ENCODE measurements at regions not wholly inside any gene's neighbourhood (a gene's known extent, or its start where the extent isn't known, plus 50 kb on each side); places are given as distances from the start of the nearest gene placed in this dataset.

- H3K36me3 Mint-ChIP-seq (ENCODE audit: low read depth, unreplicated experiment), result no peaks in the 10 kb centered on the region
- H3K27me3 ChIP-seq (ENCODE audit: insufficient read depth, low read length), result no peaks in the 10 kb centered on the region
- peak overlapping the region; percentile 62 for H3K9ac ChIP-seq (ENCODE audit: low read length)
- no peaks in the 10 kb centered on the region for H3K36me3 ChIP-seq (ENCODE audit: insufficient read depth, low read length)
- peak overlapping the region; percentile 90 for H3K27ac Mint-ChIP-seq (ENCODE audit: unreplicated experiment)
- DNase-seq (ENCODE audit: low read depth), result peak; percentile 23
- H4K20me1 ChIP-seq (ENCODE audit: insufficient read depth, low read length), result no peaks in the 10 kb centered on the region
- H3K4me1 ChIP-seq (ENCODE audit: insufficient read depth, low read length), result peaks cover 8% of the 10 kb centered on the region
- H3K9me3 ChIP-seq (ENCODE audit: insufficient read depth, low read depth, low read length), result no peaks in the 10 kb centered on the region
- H3K4me3 Mint-ChIP-seq (ENCODE audit: unreplicated experiment), result no peak overlapping the region
- TF ChIP-seq, protein P1, sequence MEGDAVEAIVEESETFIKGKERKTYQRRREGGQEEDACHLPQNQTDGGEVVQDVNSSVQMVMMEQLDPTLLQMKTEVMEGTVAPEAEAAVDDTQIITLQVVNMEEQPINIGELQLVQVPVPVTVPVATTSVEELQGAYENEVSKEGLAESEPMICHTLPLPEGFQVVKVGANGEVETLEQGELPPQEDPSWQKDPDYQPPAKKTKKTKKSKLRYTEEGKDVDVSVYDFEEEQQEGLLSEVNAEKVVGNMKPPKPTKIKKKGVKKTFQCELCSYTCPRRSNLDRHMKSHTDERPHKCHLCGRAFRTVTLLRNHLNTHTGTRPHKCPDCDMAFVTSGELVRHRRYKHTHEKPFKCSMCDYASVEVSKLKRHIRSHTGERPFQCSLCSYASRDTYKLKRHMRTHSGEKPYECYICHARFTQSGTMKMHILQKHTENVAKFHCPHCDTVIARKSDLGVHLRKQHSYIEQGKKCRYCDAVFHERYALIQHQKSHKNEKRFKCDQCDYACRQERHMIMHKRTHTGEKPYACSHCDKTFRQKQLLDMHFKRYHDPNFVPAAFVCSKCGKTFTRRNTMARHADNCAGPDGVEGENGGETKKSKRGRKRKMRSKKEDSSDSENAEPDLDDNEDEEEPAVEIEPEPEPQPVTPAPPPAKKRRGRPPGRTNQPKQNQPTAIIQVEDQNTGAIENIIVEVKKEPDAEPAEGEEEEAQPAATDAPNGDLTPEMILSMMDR (IDR thresholded peaks at IDR 0.05; ENCODE audit: insufficient read depth, low read depth, low read length), result peak; percentile 51
- TF ChIP-seq EZH2 (IDR thresholded peaks at IDR 0.05; ENCODE audit: insufficient read depth, low read length), result no peak
- peaks cover 2% of the 10 kb centered on the region for H3K9me3 Mint-ChIP-seq (ENCODE audit: unreplicated experiment)
- peak overlapping the region; percentile 81 for H3K4me2 ChIP-seq (ENCODE audit: low read length)
- no peaks in the 10 kb centered on the region for H3K79me2 ChIP-seq (ENCODE audit: insufficient read depth, low read length)
- peak overlapping the region; percentile 41 for H3K27ac ChIP-seq (ENCODE audit: low read depth, low read length)
- peak overlapping the region; percentile 38 for H3K4me3 ChIP-seq (ENCODE audit: insufficient read depth, low read depth, low read length)
- peak overlapping the region; percentile 59 for H2AFZ ChIP-seq (ENCODE audit: low read depth, low read length)
- peaks cover 7% of the 10 kb centered on the region for H3K4me1 Mint-ChIP-seq (ENCODE audit: low read depth, unreplicated experiment)
- peak; percentile 93 for FAIRE-seq
- H3K27me3 Mint-ChIP-seq (ENCODE audit: low read depth, unreplicated experiment), result no peaks in the 10 kb centered on the region
These were observed 148.8 kb upstream of the MID1 start for GRCh38 chrX:10769195-10769594.

DNA sequence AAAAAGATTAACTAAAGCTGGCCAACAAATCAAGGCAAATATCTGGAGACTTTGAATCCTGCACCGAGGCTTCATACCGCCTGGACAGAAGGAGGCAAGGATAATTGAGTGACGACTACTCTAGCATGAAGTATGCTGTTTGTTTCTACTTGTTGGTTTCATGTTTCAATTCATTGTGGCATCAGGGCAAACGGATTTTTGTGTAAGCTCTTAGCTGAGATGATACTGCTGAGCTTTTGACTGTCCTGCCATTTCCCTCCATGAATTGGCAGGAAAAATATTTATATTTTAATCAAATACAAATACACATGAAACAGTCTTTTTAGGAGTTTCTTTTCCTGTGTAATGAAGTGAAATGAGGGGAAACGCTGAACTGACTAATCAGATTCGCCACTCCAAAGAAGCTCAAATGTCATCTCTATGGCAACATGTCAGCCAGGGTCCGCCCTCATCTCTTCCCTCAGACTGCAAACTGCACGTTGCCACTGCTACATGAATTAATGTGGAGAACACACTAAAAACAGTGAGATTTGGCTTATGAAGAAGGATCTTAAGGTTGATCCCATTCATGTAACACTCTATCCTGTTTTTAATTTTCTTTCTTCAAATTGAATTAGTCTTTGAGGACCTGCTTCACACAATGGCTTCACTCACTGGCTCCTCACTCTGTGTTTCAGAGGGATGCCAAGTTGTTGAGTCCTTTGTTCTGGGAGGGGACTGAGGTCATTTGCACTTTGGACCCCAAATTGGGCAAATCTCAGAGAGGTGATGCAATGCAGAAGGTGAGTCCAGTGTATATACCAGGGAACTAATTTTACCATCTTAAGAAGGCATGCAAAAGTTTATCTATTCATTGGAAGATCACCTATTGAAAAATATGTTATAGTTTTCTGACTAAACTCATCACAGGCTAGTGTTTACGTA is 149.6 kb upstream of the MID1 start:
- FAIRE-seq (peak; percentile 63), DNase-seq (ENCODE audit: low read depth) (peak; percentile 38)
- Histone ChIP-seq H3K9me3 (ENCODE audit: insufficient read depth, low read depth, low read length) (no peaks in the 10 kb centered on the region), H3K27ac (ENCODE audit: low read depth, low read length) (peak overlapping the region; percentile 41), H3K4me3 (ENCODE audit: insufficient read depth, low read depth, low read length) (peak overlapping the region; percentile 38), H3K79me2 (ENCODE audit: insufficient read depth, low read length) (no peaks in the 10 kb centered on the region), H4K20me1 (ENCODE audit: insufficient read depth, low read length) (no peaks in the 10 kb centered on the region), H3K4me1 (ENCODE audit: insufficient read depth, low read length) (peaks cover 8% of the 10 kb centered on the region), H3K9ac (ENCODE audit: low read length) (peak overlapping the region; percentile 62), H3K36me3 (ENCODE audit: insufficient read depth, low read length) (no peaks in the 10 kb centered on the region), H2AFZ (ENCODE audit: low read depth, low read length) (peak overlapping the region; percentile 59), H3K27me3 (ENCODE audit: insufficient read depth, low read length) (no peaks in the 10 kb centered on the region), H3K4me2 (ENCODE audit: low read length) (peak overlapping the region; percentile 81)
- TF ChIP-seq EZH2 (IDR thresholded peaks at IDR 0.05; ENCODE audit: insufficient read depth, low read length), result no peak
- TF ChIP-seq, protein P1 (IDR thresholded peaks at IDR 0.05; ENCODE audit: insufficient read depth, low read depth, low read length), result no peak
- no peak overlapping the region for H3K4me3 Mint-ChIP-seq (ENCODE audit: unreplicated experiment)
- peaks cover 7% of the 10 kb centered on the region for H3K4me1 Mint-ChIP-seq (ENCODE audit: low read depth, unreplicated experiment)
- peaks cover 2% of the 10 kb centered on the region for H3K9me3 Mint-ChIP-seq (ENCODE audit: unreplicated experiment)
- H3K36me3 Mint-ChIP-seq (ENCODE audit: low read depth, unreplicated experiment), result no peaks in the 10 kb centered on the region
- H3K27me3 Mint-ChIP-seq (ENCODE audit: low read depth, unreplicated experiment), result no peaks in the 10 kb centered on the region
- no peak overlapping the region for H3K27ac Mint-ChIP-seq (ENCODE audit: unreplicated experiment)

DNA sequence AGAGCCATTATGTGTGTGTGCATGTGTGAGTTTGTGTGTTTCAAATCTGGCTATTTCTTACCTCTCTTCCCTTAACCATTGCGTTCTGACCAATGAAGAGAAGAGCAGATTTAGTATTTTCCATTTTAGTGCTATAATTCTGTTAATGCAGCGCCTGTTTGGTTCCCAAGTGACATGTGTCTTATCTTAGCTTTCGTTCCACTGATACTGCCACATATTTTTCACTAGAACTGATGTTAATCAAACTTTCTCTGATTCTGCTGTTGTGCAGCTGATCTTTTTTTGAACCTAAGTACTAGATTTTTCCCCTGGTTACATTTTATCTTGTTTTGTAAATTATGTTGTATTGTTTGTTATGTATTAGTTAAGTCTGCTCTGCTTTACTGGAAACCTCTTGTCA is 152.9 kb upstream of the MID1 start:
- Mint-ChIP-seq H3K9me3 (ENCODE audit: unreplicated experiment) (no peaks in the 10 kb centered on the region), H3K4me3 (ENCODE audit: unreplicated experiment) (no peak overlapping the region), H3K27ac (ENCODE audit: unreplicated experiment) (no peak overlapping the region), H3K4me1 (ENCODE audit: low read depth, unreplicated experiment) (peaks cover 7% of the 10 kb centered on the region), H3K27me3 (ENCODE audit: low read depth, unreplicated experiment) (no peaks in the 10 kb centered on the region), H3K36me3 (ENCODE audit: low read depth, unreplicated experiment) (no peaks in the 10 kb centered on the region)
- Histone ChIP-seq H3K27me3 (ENCODE audit: insufficient read depth, low read length) (no peaks in the 10 kb centered on the region), H4K20me1 (ENCODE audit: insufficient read depth, low read length) (no peaks in the 10 kb centered on the region), H3K4me3 (ENCODE audit: insufficient read depth, low read depth, low read length) (no peak overlapping the region), H3K27ac (ENCODE audit: low read depth, low read length) (no peak overlapping the region), H2AFZ (ENCODE audit: low read depth, low read length) (no peak overlapping the region), H3K4me2 (ENCODE audit: low read length) (no peak overlapping the region), H3K9ac (ENCODE audit: low read length) (no peak overlapping the region), H3K4me1 (ENCODE audit: insufficient read depth, low read length) (peaks cover 8% of the 10 kb centered on the region), H3K9me3 (ENCODE audit: insufficient read depth, low read depth, low read length) (no peaks in the 10 kb centered on the region), H3K36me3 (ENCODE audit: insufficient read depth, low read length) (no peaks in the 10 kb centered on the region), H3K79me2 (ENCODE audit: insufficient read depth, low read length) (no peaks in the 10 kb centered on the region)
- DNase-seq (ENCODE audit: low read depth) (no peak), FAIRE-seq (peak; percentile 64)
- no peak for TF ChIP-seq EZH2 (IDR thresholded peaks at IDR 0.05; ENCODE audit: insufficient read depth, low read length)
- TF ChIP-seq, protein P1 (IDR thresholded peaks at IDR 0.05; ENCODE audit: insufficient read depth, low read depth, low read length), result no peak

All from astrocyte (in vitro differentiated cells and primary cell).